Pancreas (tissue), 10 donors: ENCODE measurements at regions not wholly inside any gene's neighbourhood (a gene's known extent, or its start where the extent isn't known, plus 50 kb on each side); places are given as distances from the start of the nearest gene placed in this dataset.

ENCODE experiments used
- ATAC-seq, 4 donors: fragments of 200-7000 bp; cut with Tn5 transposase; one replicate each; pipeline versions ENCODE4 v1.8.0 to v1.9.1; 2020; ENCODE audit warnings: mild to moderate bottlenecking in 4 of 4, moderate library complexity in 4 of 4
- DNase-seq, 6 donors: peaks; one replicate each; pipeline ENCODE4 v3.0.0-alpha.2; 2020
- FAIRE-seq: peaks from 2 replicates; lab custom pipeline; 2012; peaks lifted over from hg19 to GRCh38; lab: Jason Lieb, UNC
- H3K27ac ChIP-seq, 4 donors: fragments of 200-600 bp; sonication (generic); 1 replicate in 3 of 4; 2 replicates in 1 of 4; pipeline versions ENCODE4 v1.5.0 to v1.8.0; 2020
- H3K27me3 ChIP-seq, 4 donors: fragments of 200-600 bp; one replicate each; pipeline ENCODE4 v1.8.0; 2021
- H3K36me3 ChIP-seq, 3 donors: fragments of 200-600 bp; sonication (generic) in 1 of 3; one replicate each; pipeline versions ENCODE4 v1.5.0 to v1.8.0; 2020 to 2021
- H3K4me1 ChIP-seq, 3 donors: fragments of 200-600 bp; one replicate each; pipeline ENCODE4 v1.8.0; 2021
- H3K4me3 ChIP-seq, 4 donors: fragments of 200-600 bp; sonication (generic) in 2 of 4; one replicate each; pipeline versions ENCODE4 v1.5.0 to v1.8.0; 2020 to 2021
- H3K9me3 ChIP-seq, 4 donors: fragments of 200-600 bp; one replicate each; pipeline ENCODE4 v1.8.0; 2021
- WGBS, 2 donors: extraction: QIAGEN DNeasy Blood & Tissue Kit; methylation state at CpG; one replicate each; pipeline ENCODE4 v1.1.7; 2013; 5-methylcytosine and 5-hydroxymethylcytosine counted together
- intact Hi-C, 3 donors: fragments of 100-400 bp; cut with DNase I; formaldehyde crosslinking; loops; one replicate each; pipeline versions ENCODE4 v1.11.1 to v1.14.2; 2022
- TF ChIP-seq, protein P1 (sequence below), 4 donors: fragments of 200-600 bp; sonication (generic) in 3 of 4; IDR thresholded peaks; one replicate each; pipeline versions ENCODE4 v1.5.0 to v1.8.0; 2021; ENCODE audit warnings: antibody characterized with exemption in 4 of 4
- donor health status: healthy with polysubstance abuse.
- donor health status: DM: no; HTN: no; CAD: no; lungs with moderate emphysema.
- donor health status: DM: no; HTN: no; CAD: no.
- donor health status: control.
- donor health status: control.
- donor health status: Bipolar disorder and iron deficiency.
- donor health status: DM: yes; HTN: yes; CAD: no.
- donor health status: DM: no; HTN: no; CAD: no.
- donor health status: DM: no; HTN: no; CAD: no.
- donor health status: DM: yes; HTN: yes; CAD: no.

- intact Hi-C loops: no loop called here
- TF ChIP-seq, protein P1, sequence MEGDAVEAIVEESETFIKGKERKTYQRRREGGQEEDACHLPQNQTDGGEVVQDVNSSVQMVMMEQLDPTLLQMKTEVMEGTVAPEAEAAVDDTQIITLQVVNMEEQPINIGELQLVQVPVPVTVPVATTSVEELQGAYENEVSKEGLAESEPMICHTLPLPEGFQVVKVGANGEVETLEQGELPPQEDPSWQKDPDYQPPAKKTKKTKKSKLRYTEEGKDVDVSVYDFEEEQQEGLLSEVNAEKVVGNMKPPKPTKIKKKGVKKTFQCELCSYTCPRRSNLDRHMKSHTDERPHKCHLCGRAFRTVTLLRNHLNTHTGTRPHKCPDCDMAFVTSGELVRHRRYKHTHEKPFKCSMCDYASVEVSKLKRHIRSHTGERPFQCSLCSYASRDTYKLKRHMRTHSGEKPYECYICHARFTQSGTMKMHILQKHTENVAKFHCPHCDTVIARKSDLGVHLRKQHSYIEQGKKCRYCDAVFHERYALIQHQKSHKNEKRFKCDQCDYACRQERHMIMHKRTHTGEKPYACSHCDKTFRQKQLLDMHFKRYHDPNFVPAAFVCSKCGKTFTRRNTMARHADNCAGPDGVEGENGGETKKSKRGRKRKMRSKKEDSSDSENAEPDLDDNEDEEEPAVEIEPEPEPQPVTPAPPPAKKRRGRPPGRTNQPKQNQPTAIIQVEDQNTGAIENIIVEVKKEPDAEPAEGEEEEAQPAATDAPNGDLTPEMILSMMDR (IDR thresholded peaks at IDR 0.05): no peak
- H3K4me1 ChIP-seq: no peaks in the 10 kb centered on the region
- WGBS, 2 donors: 87 to 88% methylated on average over 8 of the region's 8 CpGs
- no peaks in the 10 kb centered on the region for H3K9me3 ChIP-seq
- no peaks in the 10 kb centered on the region for H3K36me3 ChIP-seq
- ATAC-seq: no peak
- H3K27me3 ChIP-seq: no peaks in the 10 kb centered on the region
- no peak overlapping the region for H3K4me3 ChIP-seq
- no peak for DNase-seq
- no peak for FAIRE-seq
- H3K27ac ChIP-seq: no peak overlapping the region
Measured at GRCh38 chr5:61966997-61967396, 339.0 kb upstream of the KIF2A start.

DNA sequence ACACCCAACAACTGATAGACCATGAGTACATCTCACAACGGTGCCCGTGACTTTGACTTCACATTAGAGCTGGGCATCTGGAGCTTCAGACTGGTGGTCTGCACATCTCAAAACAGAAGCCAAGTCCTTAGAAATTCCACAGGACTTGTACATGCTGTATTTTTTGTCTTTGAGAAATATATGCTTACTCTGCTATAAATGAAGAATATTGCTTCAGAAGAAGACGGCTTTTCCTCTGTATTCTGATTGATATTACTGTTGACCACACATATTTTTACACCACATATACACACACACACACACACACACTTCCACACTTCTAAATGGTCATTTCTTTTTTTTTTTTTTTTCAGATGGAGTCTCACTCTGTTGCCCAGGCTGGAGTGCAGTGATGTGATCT is 338.3 kb upstream of the KIF2A start:
- intact Hi-C loops: no loop called here
- whole genome bisulfite sequencing, 2 donors: 65 to 72% methylated on average over 3 of the region's 3 CpGs
- H3K36me3 ChIP-seq: no peaks in the 10 kb centered on the region
- ATAC-seq: no peak
- H3K4me3 ChIP-seq: no peak overlapping the region
- no peaks in the 10 kb centered on the region for H3K4me1 ChIP-seq
- DNase-seq: no peak
- no peak for FAIRE-seq
- no peaks in the 10 kb centered on the region for H3K9me3 ChIP-seq
- TF ChIP-seq, protein P1 (IDR thresholded peaks at IDR 0.05): no peak
- no peak overlapping the region for H3K27ac ChIP-seq
- H3K27me3 ChIP-seq: no peaks in the 10 kb centered on the region

DNA sequence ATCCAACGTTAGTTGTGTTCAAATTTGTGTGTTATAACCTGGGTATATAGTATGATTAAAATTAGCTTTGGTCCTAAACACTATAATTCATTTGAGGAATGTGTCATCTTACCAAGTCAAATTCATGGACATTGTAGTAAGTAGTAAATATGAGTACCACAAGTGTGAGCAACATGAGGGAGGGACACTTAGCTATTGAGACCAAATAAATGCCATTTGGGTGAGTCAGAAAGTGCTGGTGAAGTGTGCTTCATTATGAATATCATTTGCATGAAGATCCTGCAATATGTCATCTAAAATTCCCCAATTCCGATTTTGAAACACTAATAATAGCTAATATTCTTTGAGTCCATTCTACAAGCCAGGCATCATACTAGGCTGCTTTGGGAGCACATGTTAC is 336.7 kb upstream of the KIF2A start:
- H3K9me3 ChIP-seq: no peaks in the 10 kb centered on the region
- H3K27ac ChIP-seq: no peak overlapping the region
- no peaks in the 10 kb centered on the region for H3K27me3 ChIP-seq
- DNase-seq (no peak), FAIRE-seq (no peak), ATAC-seq (no peak)
- H3K4me1 ChIP-seq: no peaks in the 10 kb centered on the region
- TF ChIP-seq, protein P1 (IDR thresholded peaks at IDR 0.05): no peak
- intact Hi-C loops: no loop called here
- H3K36me3 ChIP-seq: no peaks in the 10 kb centered on the region
- H3K4me3 ChIP-seq: no peak overlapping the region
- WGBS, 2 donors: 60 to 71% methylated on average over 2 of the region's 2 CpGs

DNA sequence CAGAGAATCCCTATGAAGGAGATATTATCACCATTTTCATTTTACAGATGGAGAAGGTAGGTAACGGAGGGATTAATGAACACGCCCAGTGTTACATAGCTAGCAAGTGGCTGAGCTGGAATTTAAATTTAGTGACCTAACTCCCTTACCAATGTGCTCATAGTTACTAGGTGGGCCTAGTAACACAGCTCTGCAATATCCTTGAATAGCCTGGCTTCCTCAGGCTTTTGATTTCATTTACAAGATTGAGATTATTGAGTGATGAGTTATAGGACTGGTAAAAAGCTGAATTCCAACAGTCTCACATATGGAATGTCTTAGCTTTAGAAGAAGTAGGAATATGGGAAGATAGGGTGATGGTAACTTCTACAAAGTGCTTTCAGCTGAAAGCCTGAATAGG is 336.3 kb upstream of the KIF2A start:
- TF ChIP-seq, protein P1 (IDR thresholded peaks at IDR 0.05): no peak
- no peak overlapping the region for H3K4me3 ChIP-seq
- intact Hi-C loops: no loop called here
- DNase-seq: no peak
- no peaks in the 10 kb centered on the region for H3K36me3 ChIP-seq
- H3K27ac ChIP-seq: no peak overlapping the region
- no peak for FAIRE-seq
- H3K9me3 ChIP-seq: no peaks in the 10 kb centered on the region
- ATAC-seq: no peak
- WGBS, 2 donors: 98% methylated on average over 2 of the region's 2 CpGs
- no peaks in the 10 kb centered on the region for H3K27me3 ChIP-seq
- H3K4me1 ChIP-seq: no peaks in the 10 kb centered on the region

- TF ChIP-seq, protein P1 (IDR thresholded peaks at IDR 0.05): no peak
- 81 to 88% methylated on average over 7 of the region's 7 CpGs for WGBS, 2 donors
- Histone ChIP-seq H3K4me3 (no peak overlapping the region), H3K36me3 (no peaks in the 10 kb centered on the region), H3K4me1 (no peaks in the 10 kb centered on the region), H3K9me3 (no peaks in the 10 kb centered on the region), H3K27ac (no peak overlapping the region), H3K27me3 (no peaks in the 10 kb centered on the region)
- intact Hi-C loops: no loop called here
- no peak for DNase-seq
- FAIRE-seq: no peak
- ATAC-seq: no peak
Measured at GRCh38 chr5:61970218-61970617, 335.8 kb upstream of the KIF2A start.
